OCI-LY7 (cell line): ENCODE measurements at regions not wholly inside any gene's neighbourhood (a gene's known extent, or its start where the extent isn't known, plus 50 kb on each side); places are given as distances from the start of the nearest gene placed in this dataset.

Experiments used
- BruUV-seq: library from RNA; stranded (reverse); fragments of 400-500 nt; replicated peaks from 2 replicates; lab custom pipeline; 2021; lab: Mats Ljungman, UMichigan
- CTCF ChIA-PET: fragments of 300-600 bp; sonication (Branson Sonifier 250); formaldehyde crosslinking; loops from one replicate; lab custom pipeline; 2022; ENCODE audit warnings: antibody characterized with exemption; ENCODE audit not compliant: unreplicated experiment; lab: Charles Lee
- POLR2A ChIA-PET: fragments of 300-600 bp; sonication (Branson Sonifier 250); formaldehyde crosslinking; loops from one replicate; lab custom pipeline; 2022; ENCODE audit warnings: antibody characterized with exemption; lab: Charles Lee
- DNase-seq: peaks from one replicate; pipeline ENCODE4 v3.0.0-alpha.2; 2015; ENCODE audit warnings: low spot score
- H2AFZ ChIP-seq: fragments of 200-600 bp; sonication (generic), shearing (Covaris generic); 2 replicates; pipeline ENCODE4 v1.6.1; 2014; ENCODE audit warnings: mild to moderate bottlenecking, antibody characterized with exemption, low read length, moderate library complexity
- H3K27ac ChIP-seq: fragments of 200-600 bp; sonication (generic); 2 replicates; pipeline ENCODE4 v1.5.1; 2014; ENCODE audit warnings: mixed run types, low read depth, mild to moderate bottlenecking, moderate library complexity, low read length, inconsistent platforms; ENCODE audit not compliant: poor library complexity, severe bottlenecking
- H3K36me3 ChIP-seq: fragments of 200-600 bp; sonication (generic); 2 replicates; pipeline ENCODE4 v1.6.1; 2014; ENCODE audit warnings: mild to moderate bottlenecking, antibody characterized with exemption, low read length, moderate library complexity, mixed read lengths; ENCODE audit not compliant: insufficient read depth
- H3K4me1 ChIP-seq: fragments of 200-600 bp; sonication (generic); 2 replicates; pipeline ENCODE4 v1.5.1; 2014; ENCODE audit warnings: mild to moderate bottlenecking, low read length; ENCODE audit not compliant: insufficient read depth, poor library complexity, severe bottlenecking
- H3K4me2 ChIP-seq: fragments of 200-600 bp; sonication (generic); 2 replicates; pipeline ENCODE4 v1.6.1; 2014; ENCODE audit warnings: mild to moderate bottlenecking, low read length
- H3K4me3 ChIP-seq: fragments of 200-600 bp; sonication (generic); 2 replicates; pipeline ENCODE4 v1.5.1; 2014; ENCODE audit warnings: mild to moderate bottlenecking, low read depth, low read length; ENCODE audit not compliant: poor library complexity, severe bottlenecking
- H3K79me2 ChIP-seq: fragments of 200-600 bp; sonication (generic); 2 replicates; pipeline ENCODE4 v1.6.1; 2016; ENCODE audit warnings: low read depth, mild to moderate bottlenecking, low read length, moderate library complexity, mixed read lengths; ENCODE audit not compliant: insufficient read depth
- H3K9me2 ChIP-seq: fragments of 200-600 bp; sonication (generic); 2 replicates; pipeline ENCODE4 v1.6.1; 2016; ENCODE audit warnings: mild to moderate bottlenecking, low read length, mixed read lengths; ENCODE audit not compliant: insufficient read depth
- H3K9me3 ChIP-seq: fragments of 200-600 bp; sonication (generic); 2 replicates; pipeline ENCODE4 v1.6.1; 2014; ENCODE audit warnings: mild to moderate bottlenecking, mixed run types, low read length, mixed read lengths
- H4K20me1 ChIP-seq: fragments of 200-600 bp; sonication (generic); 2 replicates; pipeline ENCODE4 v1.6.1; 2014; ENCODE audit warnings: mild to moderate bottlenecking, antibody characterized with exemption, low read length, moderate library complexity, mixed read lengths; ENCODE audit not compliant: insufficient read depth
- CTCF ChIP-seq: fragments of 200-600 bp; sonication (generic); conservative IDR thresholded peaks from 2 replicates; pipeline ENCODE4 v1.5.1; 2014; ENCODE audit warnings: mild to moderate bottlenecking, antibody characterized with exemption, low read length, moderate library complexity, mixed read lengths
- EZH2phosphoT487 ChIP-seq: fragments of 200-600 bp; sonication (generic); IDR thresholded peaks from 2 replicates; pipeline ENCODE4 v1.6.1; 2018; ENCODE audit warnings: low read depth, borderline replicate concordance, mild to moderate bottlenecking, mixed run types, antibody characterized with exemption, low read length, moderate library complexity, mixed read lengths
- intact Hi-C: fragments of 100-400 bp; cut with micrococcal nuclease; formaldehyde crosslinking; loops from one replicate; pipeline ENCODE4 v1.10.0; 2022; ENCODE audit not compliant: unreplicated experiment

DNA sequence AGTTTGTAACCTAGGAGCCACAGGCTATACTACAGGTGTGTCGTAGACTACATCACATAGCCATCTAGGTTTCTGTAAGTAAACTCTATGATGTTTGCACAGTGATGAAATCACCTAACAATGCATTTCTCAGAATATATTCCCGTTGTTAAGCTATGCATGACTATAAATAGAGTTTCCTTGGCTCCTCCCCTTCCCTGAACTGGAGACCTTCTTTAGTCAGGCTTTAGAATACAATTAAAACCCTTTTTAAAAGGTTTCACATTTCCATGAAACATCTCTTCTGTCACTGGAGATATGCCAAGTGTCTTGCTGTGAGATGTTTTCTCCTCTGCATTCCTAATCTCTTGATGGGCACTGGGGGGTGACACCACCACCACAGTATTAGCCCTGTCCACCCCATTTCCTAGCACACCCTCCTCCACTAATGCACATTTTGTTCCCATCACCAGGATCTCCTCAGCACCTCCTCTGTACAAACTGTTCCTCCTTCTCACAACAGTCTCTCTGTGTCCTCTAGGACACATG is 334.6 kb upstream of the CPEB2 start:
- no peaks in the 10 kb centered on the region for H3K9me3 ChIP-seq
- intact Hi-C loops = no loop called here
- no peaks in the 10 kb centered on the region for H3K4me1 ChIP-seq
- no peak overlapping the region for H3K4me3 ChIP-seq
- no peaks in the 10 kb centered on the region for H3K9me2 ChIP-seq
- H3K36me3 ChIP-seq = no peaks in the 10 kb centered on the region
- CTCF ChIA-PET = no interaction called here
- no peak for TF ChIP-seq CTCF
- no peak for TF ChIP-seq EZH2phosphoT487
- no TSS peak for BruUV-seq
- no peaks in the 10 kb centered on the region for H3K79me2 ChIP-seq
- no peak for DNase-seq
- no peak overlapping the region for H3K4me2 ChIP-seq
- no peak overlapping the region for H3K27ac ChIP-seq
- POLR2A ChIA-PET = no interaction called here
- no peaks in the 10 kb centered on the region for H4K20me1 ChIP-seq
- H2AFZ ChIP-seq = no peak overlapping the region

DNA sequence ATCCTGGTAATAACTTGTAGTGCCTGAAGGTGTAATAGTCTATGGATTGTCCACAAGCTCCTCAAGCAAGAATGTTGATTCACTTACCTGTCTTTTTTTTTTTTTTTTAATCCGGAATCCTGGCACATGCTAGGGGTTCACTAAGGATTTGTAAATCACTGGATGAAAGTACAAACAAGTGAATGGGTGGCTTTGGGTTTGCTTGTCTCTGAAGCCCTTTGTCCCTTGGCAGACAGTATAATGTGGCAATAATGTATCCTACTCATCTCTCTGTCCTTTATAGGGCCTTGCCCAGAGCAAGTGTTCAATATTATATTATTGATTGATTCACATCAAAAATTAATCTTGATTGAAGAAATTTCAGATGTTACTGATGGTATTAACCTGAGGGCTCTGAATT is 334.0 kb upstream of the CPEB2 start:
- no peaks in the 10 kb centered on the region for H3K9me3 ChIP-seq
- no peaks in the 10 kb centered on the region for H4K20me1 ChIP-seq
- intact Hi-C loops = no loop called here
- ChIA-PET POLR2A (no interaction called here), CTCF (no interaction called here)
- H3K79me2 ChIP-seq = no peaks in the 10 kb centered on the region
- TF ChIP-seq EZH2phosphoT487 = no peak
- TF ChIP-seq CTCF = no peak
- no peak overlapping the region for H3K27ac ChIP-seq
- no peak overlapping the region for H3K4me2 ChIP-seq
- H3K36me3 ChIP-seq = no peaks in the 10 kb centered on the region
- H3K9me2 ChIP-seq = no peaks in the 10 kb centered on the region
- H3K4me1 ChIP-seq = no peaks in the 10 kb centered on the region
- H3K4me3 ChIP-seq = no peak overlapping the region
- DNase-seq = no peak
- H2AFZ ChIP-seq = no peak overlapping the region
- BruUV-seq = no TSS peak

DNA sequence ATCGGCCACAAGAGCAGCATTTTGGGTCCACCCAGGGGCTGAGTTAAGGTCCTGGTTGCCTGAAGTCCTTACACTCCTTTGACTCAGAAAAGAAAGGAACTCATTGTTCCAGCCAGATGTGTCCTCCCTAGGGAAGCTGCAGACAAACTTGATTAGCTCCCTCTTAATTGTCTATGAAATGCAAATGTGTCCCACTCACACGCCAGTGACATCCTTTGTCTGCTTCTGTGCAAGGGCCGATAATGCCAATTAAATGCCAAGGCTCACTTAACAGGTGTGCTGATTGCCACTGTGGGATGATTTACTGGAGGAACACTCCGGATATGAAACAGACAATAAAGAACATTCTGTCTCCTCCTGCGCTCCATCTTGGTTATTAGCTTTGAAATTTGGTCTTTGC is 332.9 kb upstream of the CPEB2 start:
- DNase-seq = no peak
- no TSS peak for BruUV-seq
- Histone ChIP-seq H3K36me3 (no peaks in the 10 kb centered on the region), H3K9me3 (no peaks in the 10 kb centered on the region), H3K27ac (no peak overlapping the region), H3K4me3 (no peak overlapping the region), H3K4me1 (no peaks in the 10 kb centered on the region), H3K9me2 (no peaks in the 10 kb centered on the region), H2AFZ (no peak overlapping the region), H4K20me1 (no peaks in the 10 kb centered on the region), H3K4me2 (no peak overlapping the region), H3K79me2 (no peaks in the 10 kb centered on the region)
- CTCF ChIA-PET = no interaction called here
- TF ChIP-seq EZH2phosphoT487 (no peak), CTCF (no peak)
- intact Hi-C loops = no loop called here
- POLR2A ChIA-PET = no interaction called here
